ENCODE measurements at regions not wholly inside any gene's neighbourhood (a gene's known extent, or its start where the extent isn't known, plus 50 kb on each side); places are given as distances from the start of the nearest gene placed in this dataset.
"Not testable (repeated sequence)": the region's sequence is repeated elsewhere in the genome, so short reads cannot be mapped to it uniquely, and the experiment has no call there.

- Histone ChIP-seq H3K4me3 (no peak overlapping the region), H3K27ac (no peak overlapping the region)
- no peak for TF ChIP-seq CTCF (IDR thresholded peaks at IDR 0.05)
- DNase-seq (ENCODE audit: low spot score), result no peak
Observed at GRCh38 chr14:29982171-29982570, 54.5 kb upstream of the PRKD1 start.

- no peak overlapping the region for H3K27ac ChIP-seq
- TF ChIP-seq CTCF (IDR thresholded peaks at IDR 0.05), result no peak
- no peak for DNase-seq (ENCODE audit: low spot score)
- no peak overlapping the region for H3K4me3 ChIP-seq
Observed at GRCh38 chr14:29982993-29983392, 55.3 kb upstream of the PRKD1 start.

GRCh38 chr14:29990344-29990857, 62.8 kb upstream of the PRKD1 start:
- DNase-seq (ENCODE audit: low spot score); H3K27ac ChIP-seq; H3K4me3 ChIP-seq: not testable (repeated sequence)

- no peak for DNase-seq (ENCODE audit: low spot score)
- no peak for TF ChIP-seq CTCF (IDR thresholded peaks at IDR 0.05)
- Histone ChIP-seq H3K4me3 (no peak overlapping the region), H3K27ac (no peak overlapping the region)
Observed at GRCh38 chr14:29990993-29991392, 63.3 kb upstream of the PRKD1 start.

GRCh38 chr14:29993143-29993542, 65.5 kb upstream of the PRKD1 start:
- no peak for DNase-seq (ENCODE audit: low spot score)
- no peak overlapping the region for H3K4me3 ChIP-seq
- no peak for TF ChIP-seq CTCF (IDR thresholded peaks at IDR 0.05)
- H3K27ac ChIP-seq, result no peak overlapping the region

- no peak overlapping the region for H3K4me3 ChIP-seq
- H3K27ac ChIP-seq, result no peak overlapping the region
- TF ChIP-seq CTCF (IDR thresholded peaks at IDR 0.05), result no peak
- DNase-seq (ENCODE audit: low spot score), result no peak
Observed at GRCh38 chr14:29999013-29999539, 71.4 kb upstream of the PRKD1 start.

GRCh38 chr14:30002859-30003258, 75.2 kb upstream of the PRKD1 start:
- Histone ChIP-seq H3K27ac (no peak overlapping the region), H3K4me3 (no peak overlapping the region)
- no peak for TF ChIP-seq CTCF (IDR thresholded peaks at IDR 0.05)
- no peak for DNase-seq (ENCODE audit: low spot score)
